Osteoblast (primary cell): ENCODE measurements at regions not wholly inside any gene's neighbourhood (a gene's known extent, or its start where the extent isn't known, plus 50 kb on each side); places are given as distances from the start of the nearest gene placed in this dataset.

Experiments
- DNase-seq: peaks from one replicate; pipeline ENCODE4 v3.0.0; 2011; ENCODE audit warnings: low spot score, mixed read lengths; ENCODE audit not compliant: insufficient read length; ENCODE audit errors: missing footprints
- H2AFZ ChIP-seq: 2 replicates; pipeline ENCODE4 v1.6.0; 2011; ENCODE audit warnings: mild to moderate bottlenecking, low read length
- H3K27ac ChIP-seq: 2 replicates; pipeline ENCODE4 v1.5.1; 2011; ENCODE audit warnings: mild to moderate bottlenecking, low read depth, low read length, moderate library complexity
- H3K27me3 ChIP-seq: 2 replicates; pipeline ENCODE4 v1.6.0; 2012; ENCODE audit warnings: mild to moderate bottlenecking, control low read depth, inconsistent platforms, low read length, moderate library complexity; ENCODE audit not compliant: insufficient read depth
- H3K36me3 ChIP-seq: 2 replicates; pipeline ENCODE4 v1.5.1; 2011; ENCODE audit warnings: mild to moderate bottlenecking, low read length, control low read depth, moderate library complexity; ENCODE audit not compliant: insufficient read depth
- H3K4me1 ChIP-seq: 2 replicates; pipeline ENCODE4 v1.5.1; 2011; ENCODE audit warnings: mild to moderate bottlenecking, low read length, control low read depth, moderate library complexity; ENCODE audit not compliant: insufficient read depth
- H3K4me2 ChIP-seq: 2 replicates; pipeline ENCODE4 v1.6.0; 2011; ENCODE audit warnings: mild to moderate bottlenecking, low read length; ENCODE audit not compliant: insufficient read depth
- H3K4me3 ChIP-seq: fragments of 200-600 bp; sonication (generic); 3 replicates; pipeline ENCODE4 v1.5.1; 2012; ENCODE audit warnings: mild to moderate bottlenecking, low read length, inconsistent platforms; ENCODE audit not compliant: insufficient read depth
- H3K79me2 ChIP-seq: 2 replicates; pipeline ENCODE4 v1.6.0; 2012; ENCODE audit warnings: mild to moderate bottlenecking, low read length, control low read depth, inconsistent platforms; ENCODE audit not compliant: insufficient read depth
- H3K9me3 ChIP-seq: 2 replicates; pipeline ENCODE4 v1.5.1; 2011; ENCODE audit warnings: low read depth, low read length, control low read depth
- H4K20me1 ChIP-seq: 2 replicates; pipeline ENCODE4 v1.6.0; 2012; ENCODE audit warnings: mild to moderate bottlenecking, low read length, control low read depth; ENCODE audit not compliant: insufficient read depth
- CTCF ChIP-seq: IDR thresholded peaks from 2 replicates; pipeline ENCODE4 v1.5.1; 2011; ENCODE audit warnings: mild to moderate bottlenecking, low read depth, low read length, moderate library complexity; ENCODE audit errors: extremely low read depth

- peaks cover 13% of the 10 kb centered on the region for H3K27me3 ChIP-seq
- H3K36me3 ChIP-seq, result no peaks in the 10 kb centered on the region
- no peak overlapping the region for H3K4me2 ChIP-seq
- no peak for DNase-seq
- no peak overlapping the region for H3K4me3 ChIP-seq
- H3K4me1 ChIP-seq, result peaks cover 6% of the 10 kb centered on the region
- TF ChIP-seq CTCF, result no peak
- no peaks in the 10 kb centered on the region for H3K9me3 ChIP-seq
- H3K79me2 ChIP-seq, result no peaks in the 10 kb centered on the region
- no peak overlapping the region for H3K27ac ChIP-seq
- no peaks in the 10 kb centered on the region for H4K20me1 ChIP-seq
- no peak overlapping the region for H2AFZ ChIP-seq
These were observed 51.5 kb upstream of the TMEM158 start for GRCh38 chr3:45277636-45278035.

- no peak for DNase-seq
- H3K4me3 ChIP-seq, result no peak overlapping the region
- no peak overlapping the region for H3K4me2 ChIP-seq
- peaks cover 33% of the 10 kb centered on the region for H3K27me3 ChIP-seq
- H3K9me3 ChIP-seq, result no peaks in the 10 kb centered on the region
- no peaks in the 10 kb centered on the region for H3K79me2 ChIP-seq
- TF ChIP-seq CTCF, result no peak
- H3K36me3 ChIP-seq, result no peaks in the 10 kb centered on the region
- H2AFZ ChIP-seq, result no peak overlapping the region
- no peaks in the 10 kb centered on the region for H4K20me1 ChIP-seq
- no peaks in the 10 kb centered on the region for H3K4me1 ChIP-seq
- no peak overlapping the region for H3K27ac ChIP-seq
These were observed 54.1 kb upstream of the TMEM158 start for GRCh38 chr3:45280232-45280631.

GRCh38 chr3:45280971-45281370 lies 54.9 kb upstream of the TMEM158 start:
- TF ChIP-seq CTCF, result no peak
- Histone ChIP-seq H3K4me3 (no peak overlapping the region), H3K9me3 (no peaks in the 10 kb centered on the region), H3K4me1 (no peaks in the 10 kb centered on the region), H3K36me3 (no peaks in the 10 kb centered on the region), H3K27ac (no peak overlapping the region), H2AFZ (no peak overlapping the region), H4K20me1 (no peaks in the 10 kb centered on the region), H3K4me2 (no peak overlapping the region), H3K27me3 (peaks cover 34% of the 10 kb centered on the region), H3K79me2 (no peaks in the 10 kb centered on the region)
- DNase-seq, result no peak

- DNase-seq, result no peak
- Histone ChIP-seq H3K27me3 (peaks cover 42% of the 10 kb centered on the region), H3K4me3 (no peak overlapping the region)
These were observed 57.4 kb upstream of the TMEM158 start for GRCh38 chr3:45283471-45283870.

More at GRCh38 chr3:45283471-45283870, 57.4 kb upstream of the TMEM158 start:
- no peaks in the 10 kb centered on the region for H3K36me3 ChIP-seq
- no peaks in the 10 kb centered on the region for H4K20me1 ChIP-seq
- no peaks in the 10 kb centered on the region for H3K4me1 ChIP-seq
- no peak overlapping the region for H3K4me2 ChIP-seq
- no peaks in the 10 kb centered on the region for H3K79me2 ChIP-seq
- H3K27ac ChIP-seq, result no peak overlapping the region
- no peaks in the 10 kb centered on the region for H3K9me3 ChIP-seq
- no peak for TF ChIP-seq CTCF
- H2AFZ ChIP-seq, result no peak overlapping the region
